BE2C (cell line): ENCODE measurements at regions not wholly inside any gene's neighbourhood (a gene's known extent, or its start where the extent isn't known, plus 50 kb on each side); places are given as distances from the start of the nearest gene placed in this dataset.

Experiments
- DNase-seq: peaks from one replicate; pipeline ENCODE4 v3.0.0-alpha.2; 2020
- H3K27me3 ChIP-seq: fragments of 250-450 bp; sonication (Bioruptor Pico); 2 replicates; pipeline ENCODE4 v1.5.1; 2020; ENCODE audit warnings: mild to moderate bottlenecking
- H3K36me3 ChIP-seq: fragments of 250-450 bp; sonication (Bioruptor Pico); 2 replicates; pipeline ENCODE4 v1.5.1; 2020; ENCODE audit warnings: mild to moderate bottlenecking
- H3K4me1 ChIP-seq: fragments of 250-450 bp; sonication (Bioruptor Pico); 2 replicates; pipeline ENCODE4 v1.5.1; 2020
- H3K4me3 ChIP-seq: 2 replicates; pipeline ENCODE4 v1.5.1; 2011; ENCODE audit warnings: low read depth, low read length
- H3K9me3 ChIP-seq: fragments of 250-450 bp; sonication (Bioruptor Pico); 2 replicates; pipeline ENCODE4 v1.5.1; 2020
- CTCF ChIP-seq: IDR thresholded peaks from 2 replicates; pipeline ENCODE4 v1.5.1; 2012; ENCODE audit warnings: mild to moderate bottlenecking, low read depth, low read length

- H3K9me3 ChIP-seq = no peaks in the 10 kb centered on the region
- H3K36me3 ChIP-seq = no peaks in the 10 kb centered on the region
- no peak for TF ChIP-seq CTCF
- H3K27me3 ChIP-seq = peaks cover 51% of the 10 kb centered on the region
- DNase-seq = peak; percentile 2
- no peak overlapping the region for H3K4me3 ChIP-seq
- H3K4me1 ChIP-seq = no peaks in the 10 kb centered on the region
Measured at GRCh38 chr12:132384916-132385774, 55.8 kb upstream of the GALNT9 start.

- no peaks in the 10 kb centered on the region for H3K9me3 ChIP-seq
- H3K27me3 ChIP-seq = peaks cover 44% of the 10 kb centered on the region
- H3K4me1 ChIP-seq = no peaks in the 10 kb centered on the region
- TF ChIP-seq CTCF = no peak
- no peaks in the 10 kb centered on the region for H3K36me3 ChIP-seq
- DNase-seq = no peak
- no peak overlapping the region for H3K4me3 ChIP-seq
Measured at GRCh38 chr12:132380641-132381040, 51.3 kb upstream of the GALNT9 start.

GRCh38 chr12:132379996-132380395 is 50.6 kb upstream of the GALNT9 start:
- H3K9me3 ChIP-seq = no peaks in the 10 kb centered on the region
- no peaks in the 10 kb centered on the region for H3K4me1 ChIP-seq
- TF ChIP-seq CTCF = no peak
- no peak overlapping the region for H3K4me3 ChIP-seq
- DNase-seq = peak; percentile 48
- peaks cover 44% of the 10 kb centered on the region for H3K27me3 ChIP-seq
- no peaks in the 10 kb centered on the region for H3K36me3 ChIP-seq

GRCh38 chr12:132379576-132379975 is 50.2 kb upstream of the GALNT9 start:
- DNase-seq = no peak
- Histone ChIP-seq H3K36me3 (no peaks in the 10 kb centered on the region), H3K27me3 (peaks cover 46% of the 10 kb centered on the region), H3K4me1 (no peaks in the 10 kb centered on the region), H3K4me3 (no peak overlapping the region), H3K9me3 (no peaks in the 10 kb centered on the region)
- no peak for TF ChIP-seq CTCF
